GM19397 (cell line): ENCODE measurements at regions not wholly inside any gene's neighbourhood (a gene's known extent, or its start where the extent isn't known, plus 50 kb on each side); places are given as distances from the start of the nearest gene placed in this dataset.

Experiments used
- ATAC-seq: cut with Tn5 transposase; IDR thresholded peaks from one replicate; pipeline ENCODE4 v1.9.1; 2021; ENCODE audit warnings: mild to moderate bottlenecking, moderate library complexity; ENCODE audit not compliant: unreplicated experiment

DNA sequence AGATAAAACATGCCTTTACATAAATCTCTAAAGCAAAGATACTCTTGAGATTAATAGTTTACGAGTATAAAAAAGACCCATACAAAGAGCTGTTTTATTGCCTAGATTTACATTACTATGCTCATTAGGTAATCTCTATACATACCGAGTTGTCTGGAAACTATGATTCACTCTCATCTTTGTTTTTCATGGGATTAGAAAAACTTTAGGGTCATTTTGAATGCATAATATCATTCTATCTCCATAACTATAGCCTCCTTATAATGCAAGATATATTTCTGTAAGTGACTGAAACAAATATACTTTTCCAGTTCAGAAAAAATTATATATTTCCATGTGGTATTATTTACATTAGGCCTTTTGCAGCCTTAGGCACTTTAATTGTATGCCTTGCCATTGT lies 1088.7 kb upstream of the ARRDC3 start:
- no peak for ATAC-seq

DNA sequence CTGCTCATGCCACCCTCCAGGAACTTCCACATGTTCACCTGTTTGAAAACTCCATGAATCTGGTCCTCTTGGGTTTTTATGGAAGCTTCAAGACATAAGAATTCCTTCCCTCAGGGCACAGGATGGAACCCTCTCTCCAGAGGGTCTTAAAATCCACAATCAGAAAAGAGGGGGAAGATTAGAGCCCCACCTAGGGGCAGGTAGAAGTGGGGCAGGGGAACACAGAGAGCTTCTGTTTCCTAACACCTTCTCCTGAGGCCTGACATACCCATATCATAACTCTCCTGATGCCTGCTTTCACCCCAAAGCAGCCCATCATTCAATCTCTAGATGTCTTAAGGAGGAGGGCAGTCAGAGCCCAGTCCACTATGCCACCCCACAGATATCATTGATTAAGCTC lies 1087.7 kb upstream of the ARRDC3 start:
- ATAC-seq = no peak

GRCh38 chr5:92468295-92468694 lies 1085.2 kb upstream of the ARRDC3 start:
- ATAC-seq = no peak

- no peak for ATAC-seq
Observed at GRCh38 chr5:92467695-92468094, 1084.6 kb upstream of the ARRDC3 start.

GRCh38 chr5:92460505-92460904 lies 1077.4 kb upstream of the ARRDC3 start:
- ATAC-seq = no peak

DNA sequence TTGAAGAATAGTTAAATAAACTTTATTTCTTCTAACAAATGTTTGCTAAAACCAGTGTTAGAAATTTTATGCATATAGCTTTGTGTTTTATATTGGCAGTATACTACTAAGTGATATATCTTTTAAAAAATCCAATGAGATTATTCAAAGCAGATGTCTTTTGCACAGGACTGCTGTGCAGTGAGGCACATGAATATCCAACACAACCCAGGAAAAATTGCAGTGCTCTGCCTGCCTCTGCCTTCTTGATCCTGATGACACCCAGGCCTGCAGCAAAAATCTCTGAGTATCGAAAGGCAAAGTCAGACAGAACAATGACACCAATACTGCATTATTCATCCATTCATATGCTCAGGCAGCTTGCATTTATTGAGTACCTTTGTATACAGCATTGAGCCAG lies 1076.5 kb upstream of the ARRDC3 start:
- no peak for ATAC-seq

DNA sequence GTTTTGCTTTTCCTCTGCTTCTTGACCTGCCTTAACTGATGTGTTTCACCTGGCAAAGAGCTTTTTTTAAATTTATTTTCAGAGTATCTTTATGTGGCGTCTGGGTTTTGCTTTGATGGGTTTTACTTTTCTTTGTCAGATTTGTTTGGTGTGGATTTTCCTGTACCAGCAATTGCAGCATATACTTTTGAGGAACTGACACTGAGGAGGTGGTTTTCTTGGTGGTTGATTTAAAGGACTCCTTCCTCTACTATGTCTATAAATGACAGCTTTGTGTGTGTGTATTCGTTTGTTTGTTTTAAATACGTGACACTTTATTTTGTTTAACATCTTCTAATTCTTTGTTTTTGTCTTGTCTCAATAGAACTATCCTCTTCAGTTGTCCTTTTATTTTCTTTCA lies 1071.9 kb upstream of the ARRDC3 start:
- peak; percentile 99 for ATAC-seq

GRCh38 chr5:92444888-92445287 lies 1061.8 kb upstream of the ARRDC3 start:
- no peak for ATAC-seq

- no peak for ATAC-seq
Observed at GRCh38 chr5:92435781-92436180, 1052.7 kb upstream of the ARRDC3 start.

GRCh38 chr5:92429646-92430045 lies 1046.5 kb upstream of the ARRDC3 start:
- no peak for ATAC-seq

- no peak for ATAC-seq
Observed at GRCh38 chr5:92428415-92428814, 1045.3 kb upstream of the ARRDC3 start.

- ATAC-seq = no peak
Observed at GRCh38 chr5:92424785-92425426, 1041.8 kb upstream of the ARRDC3 start.

GRCh38 chr5:92421942-92422341 lies 1038.8 kb upstream of the ARRDC3 start:
- ATAC-seq = no peak

DNA sequence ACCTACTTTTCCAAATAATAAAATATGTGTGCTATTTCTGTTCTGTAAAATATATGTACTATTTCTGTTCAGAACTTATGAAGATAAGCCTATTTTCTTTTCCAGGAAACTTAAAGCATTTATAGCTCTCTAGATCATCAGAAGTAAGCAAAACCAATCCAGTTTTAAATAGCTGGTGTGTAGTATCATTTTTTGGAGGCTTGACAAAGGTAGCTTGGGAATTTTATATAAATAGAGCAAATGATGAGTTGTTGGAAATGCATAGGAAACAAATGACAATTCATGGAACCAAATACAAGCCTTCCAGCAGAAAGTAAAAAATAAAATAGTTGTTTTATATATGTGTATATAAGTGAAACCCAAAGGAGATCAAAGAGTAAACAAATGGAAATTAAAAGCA lies 1038.1 kb upstream of the ARRDC3 start:
- ATAC-seq = no peak

DNA sequence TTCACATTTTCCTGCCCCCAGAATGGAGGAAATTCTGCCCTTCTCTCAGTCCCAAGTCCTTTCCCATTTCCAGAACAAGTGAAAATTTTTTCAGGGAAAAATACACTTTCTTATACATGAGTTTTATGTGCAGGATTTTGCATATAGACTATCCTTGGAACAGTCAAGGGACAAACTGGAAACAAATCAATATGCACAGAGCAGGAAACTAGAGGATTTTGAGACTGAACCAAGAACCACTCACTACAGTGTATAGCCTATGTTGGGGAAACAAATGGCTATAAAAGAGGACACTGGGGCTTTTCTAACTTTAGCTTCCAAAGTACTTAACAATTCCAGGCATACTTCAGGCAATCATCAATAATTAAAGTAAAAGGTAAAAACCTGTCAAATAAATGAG lies 1036.1 kb upstream of the ARRDC3 start:
- ATAC-seq = no peak

GRCh38 chr5:92418341-92418740 lies 1035.2 kb upstream of the ARRDC3 start:
- ATAC-seq = no peak

- no peak for ATAC-seq
Observed at GRCh38 chr5:92409134-92409533, 1026.0 kb upstream of the ARRDC3 start.

DNA sequence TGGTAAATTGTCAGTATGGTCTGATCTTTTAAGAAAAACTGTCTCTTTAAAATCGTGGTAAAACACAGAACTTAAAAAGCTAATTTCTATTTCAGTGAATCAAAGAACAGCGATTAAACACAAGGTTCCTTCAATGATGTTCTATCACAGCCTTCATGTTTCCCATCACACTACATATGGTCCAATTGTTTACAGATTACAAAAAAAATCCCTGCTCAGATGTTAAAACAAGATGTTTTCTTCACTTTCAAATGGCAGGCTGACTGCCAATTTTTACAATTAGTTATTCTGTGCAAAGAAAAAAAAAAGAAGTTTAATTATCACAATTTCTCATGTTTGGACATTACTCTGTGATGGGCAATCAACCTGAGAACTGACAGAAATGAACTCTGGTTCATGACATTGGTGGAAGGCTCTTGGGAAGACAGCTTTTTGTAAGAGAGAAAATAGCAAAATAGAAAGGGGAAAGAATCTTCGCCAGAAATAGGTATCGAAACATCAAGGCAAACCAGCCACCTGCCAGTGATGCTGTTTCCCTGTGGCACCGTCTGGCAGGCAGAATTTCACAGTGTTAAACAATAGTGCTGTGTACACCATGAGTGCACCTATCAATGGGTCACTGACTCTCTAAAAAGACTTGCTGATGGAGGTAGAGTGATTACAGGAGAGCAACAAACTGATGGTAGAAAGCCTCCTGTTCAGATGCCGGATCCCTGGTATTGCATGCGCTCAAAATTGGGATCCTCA lies 1020.0 kb upstream of the ARRDC3 start:
- no peak for ATAC-seq

DNA sequence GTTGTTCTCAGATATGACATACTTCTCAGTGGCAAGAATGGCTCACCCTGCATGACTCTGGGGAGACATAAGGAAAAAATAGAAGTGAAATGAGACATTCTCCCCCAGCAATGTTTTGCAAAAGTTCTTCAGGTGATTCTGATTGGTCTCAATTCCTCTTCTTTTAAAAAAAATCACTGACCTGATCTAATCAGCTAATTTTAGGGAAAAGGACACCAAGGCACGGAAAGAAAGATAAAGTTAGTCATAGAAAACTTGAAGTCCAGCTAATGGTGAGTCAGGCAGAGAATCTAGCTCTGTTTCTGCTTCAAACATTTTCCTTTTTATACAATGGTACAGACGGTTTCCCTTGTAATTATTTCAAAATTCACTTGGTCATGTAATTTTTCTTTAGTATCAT lies 1018.9 kb upstream of the ARRDC3 start:
- ATAC-seq = no peak

- ATAC-seq = no peak
Observed at GRCh38 chr5:92401492-92401891, 1018.4 kb upstream of the ARRDC3 start.

DNA sequence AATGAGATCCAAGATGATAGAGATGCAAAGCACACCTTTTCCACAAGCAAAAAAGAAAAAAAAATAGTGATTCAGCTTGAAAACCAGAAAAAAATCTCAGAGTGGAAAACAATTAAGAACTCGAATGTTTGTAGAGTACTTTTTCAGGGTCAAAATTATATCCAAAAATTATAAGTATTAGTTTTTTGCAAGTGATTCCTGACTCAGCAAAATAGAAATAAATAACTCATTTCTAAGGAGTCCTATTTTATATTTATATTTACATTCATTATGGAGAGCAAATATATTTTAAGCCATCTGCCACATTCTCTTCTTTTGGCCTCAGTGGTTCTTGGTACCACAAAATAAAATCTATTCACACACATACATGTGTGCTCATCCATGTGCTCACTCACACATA lies 1011.8 kb upstream of the ARRDC3 start:
- ATAC-seq = no peak

- ATAC-seq = no peak
Observed at GRCh38 chr5:92390657-92391056, 1007.5 kb upstream of the ARRDC3 start.
